HCT116 (cell line): ENCODE measurements at regions not wholly inside any gene's neighbourhood (a gene's known extent, or its start where the extent isn't known, plus 50 kb on each side); places are given as distances from the start of the nearest gene placed in this dataset.

Experiments used
- ATAC-seq: fragments of 200-7000 bp; cut with Tn5 transposase; 2 replicates; pipeline ENCODE4 v1.9.1; 2020; ENCODE audit warnings: mild to moderate bottlenecking, moderate library complexity
- BruUV-seq: library from RNA; stranded (reverse); fragments of 400-500 nt; replicated peaks from 2 replicates; lab custom pipeline; 2021; lab: Mats Ljungman, UMichigan
- CTCF ChIA-PET: fragments of 300-600 bp; sonication (Branson Sonifier 250); formaldehyde crosslinking; loops from one replicate; lab custom pipeline; 2021; ENCODE audit warnings: antibody characterized with exemption; lab: Charles Lee
- POLR2A ChIA-PET: fragments of 300-600, 350-600 bp; sonication (Branson Sonifier 250); formaldehyde crosslinking; loops from one replicate; lab custom pipeline; 2021; ENCODE audit warnings: antibody characterized with exemption; lab: Charles Lee
- RAD21 ChIA-PET, 2 experiments: fragments of 300-600 bp; sonication (Branson Sonifier 250); formaldehyde crosslinking; loops; one replicate each; lab custom pipeline; 2023; ENCODE audit warnings: low total read pairs in 2 of 2; ENCODE audit not compliant: uncharacterized antibody in 2 of 2, unreplicated experiment in 2 of 2, low non-redundant PET in 1 of 2; lab: Charles Lee
- DNase-seq: peaks from one replicate; pipeline ENCODE4 v3.0.0-alpha.2; 2010; ENCODE audit warnings: low read depth, low spot score
- H2AFZ ChIP-seq: fragments of 200-600 bp; shearing (Covaris generic), sonication (generic); 2 replicates; pipeline ENCODE4 v1.6.1; 2017; ENCODE audit warnings: low read depth, mixed run types, mixed read lengths, antibody characterized with exemption, low read length; ENCODE audit not compliant: poor library complexity, severe bottlenecking
- H3K27ac ChIP-seq: 2 replicates; pipeline ENCODE4 v1.5.1; 2012; ENCODE audit warnings: low read depth, low read length
- H3K27me3 ChIP-seq: fragments of 200-600 bp; sonication (generic); 2 replicates; pipeline ENCODE4 v1.6.1; 2016; ENCODE audit warnings: mixed run types, low read length, mixed read lengths; ENCODE audit not compliant: insufficient read depth
- H3K36me3 ChIP-seq, 2 experiments: fragments of 200-500 bp in 1 of 2; fragments of 200-600 bp in 1 of 2; sonication (Bioruptor generic) in 1 of 2; sonication (generic) in 1 of 2; 2 replicates each; pipeline versions ENCODE4 v1.5.1 to v1.6.1; 2014 to 2016; ENCODE audit warnings: low read length in 2 of 2, inconsistent platforms in 1 of 2, mixed read lengths in 1 of 2, mixed run types in 1 of 2; ENCODE audit not compliant: insufficient read depth in 2 of 2, control insufficient read depth in 1 of 2
- H3K4me1 ChIP-seq, 2 experiments: fragments of 200-600 bp in 1 of 2; sonication (generic) in 1 of 2; 2 replicates each; pipeline versions ENCODE4 v1.5.1 to v1.6.1; 2012 to 2017; ENCODE audit warnings: low read length in 2 of 2, inconsistent platforms in 1 of 2, mild to moderate bottlenecking in 1 of 2, mixed read lengths in 1 of 2, mixed run types in 1 of 2, moderate library complexity in 1 of 2; ENCODE audit not compliant: insufficient read depth in 2 of 2, control insufficient read depth in 1 of 2
- H3K4me2 ChIP-seq: fragments of 200-600 bp; sonication (generic); 2 replicates; pipeline ENCODE4 v1.6.1; 2017; ENCODE audit warnings: mixed run types, low read length, mixed read lengths
- H3K4me3 ChIP-seq, 2 experiments: fragments of 200-600 bp in 1 of 2; sonication (generic) in 1 of 2; replicated peaks in 1 of 2; 2 replicates each; pipeline ENCODE4 v1.5.1; 2011 to 2016; ENCODE audit warnings: low read length in 2 of 2, control low read depth in 1 of 2, low read depth in 1 of 2, mild to moderate bottlenecking in 1 of 2, mixed read lengths in 1 of 2, mixed run types in 1 of 2
- H3K79me2 ChIP-seq: fragments of 200-600 bp; sonication (generic); 2 replicates; pipeline ENCODE4 v1.6.1; 2017; ENCODE audit warnings: mild to moderate bottlenecking, mixed run types, low read length, moderate library complexity, mixed read lengths; ENCODE audit not compliant: insufficient read depth
- H3K9ac ChIP-seq: fragments of 200-600 bp; sonication (generic); 2 replicates; pipeline ENCODE4 v1.6.1; 2016; ENCODE audit warnings: low read length, mixed read lengths
- H3K9me2 ChIP-seq: fragments of 200-600 bp; sonication (generic), shearing (Covaris generic); 2 replicates; pipeline ENCODE4 v1.6.1; 2017; ENCODE audit warnings: mixed run types, mild to moderate bottlenecking, moderate library complexity; ENCODE audit not compliant: insufficient read depth
- H3K9me3 ChIP-seq, 2 experiments: fragments of 200-500 bp in 1 of 2; fragments of 200-600 bp in 1 of 2; sonication (Bioruptor generic) in 1 of 2; sonication (generic) in 1 of 2; 2 replicates each; pipeline ENCODE4 v1.6.1; 2014 to 2017; ENCODE audit warnings: low read length in 2 of 2, mixed read lengths in 2 of 2, inconsistent platforms in 1 of 2, low read depth in 1 of 2, mild to moderate bottlenecking in 1 of 2, mixed run types in 1 of 2, moderate library complexity in 1 of 2; ENCODE audit not compliant: control insufficient read depth in 1 of 2, insufficient read depth in 1 of 2
- H4K20me1 ChIP-seq: fragments of 200-600 bp; sonication (generic), shearing (Covaris generic); 2 replicates; pipeline ENCODE4 v1.6.1; 2017; ENCODE audit warnings: mixed run types, mild to moderate bottlenecking, moderate library complexity; ENCODE audit not compliant: insufficient read depth
- ATF3 ChIP-seq: IDR thresholded peaks from 2 replicates; pipeline ENCODE4 v1.6.1; 2012
- CEBPB ChIP-seq: IDR thresholded peaks from 2 replicates; pipeline ENCODE4 v1.6.1; 2012; ENCODE audit warnings: low read depth
- CTCF ChIP-seq, 3 experiments: fragments of 200-600 bp in 1 of 3; sonication (generic) in 1 of 3; IDR thresholded peaks in 2 of 3; conservative IDR thresholded peaks in 1 of 3; 2 replicates each; pipeline ENCODE4 v1.5.1; 2012 to 2017; ENCODE audit warnings: low read depth in 2 of 3, low read length in 2 of 3, antibody characterized with exemption in 1 of 3, borderline replicate concordance in 1 of 3, control low read depth in 1 of 3, mild to moderate bottlenecking in 1 of 3, mixed read lengths in 1 of 3, mixed run types in 1 of 3, moderate library complexity in 1 of 3; ENCODE audit not compliant: insufficient read depth in 1 of 3
- EGR1 ChIP-seq: IDR thresholded peaks from 2 replicates; pipeline ENCODE4 v1.6.1; 2012; ENCODE audit warnings: low read depth
- EZH2 ChIP-seq: fragments of 200-600 bp; sonication (generic); IDR thresholded peaks from 2 replicates; pipeline ENCODE4 v1.6.1; 2017; ENCODE audit warnings: antibody characterized with exemption, mixed run types
- EZH2phosphoT487 ChIP-seq: fragments of 200-600 bp; IDR thresholded peaks from 2 replicates; pipeline ENCODE4 v1.6.1; 2018; ENCODE audit warnings: antibody characterized with exemption, borderline replicate concordance
- FOSL1 ChIP-seq: IDR thresholded peaks from 2 replicates; pipeline ENCODE4 v1.6.1; 2012; ENCODE audit warnings: low read depth
- POLR2AphosphoS5 ChIP-seq: IDR thresholded peaks from 2 replicates; pipeline ENCODE4 v1.6.1; 2011; ENCODE audit warnings: mild to moderate bottlenecking, low read depth, low read length, moderate library complexity
- RAD21 ChIP-seq: IDR thresholded peaks from 2 replicates; pipeline ENCODE4 v1.6.1; 2012; ENCODE audit warnings: low read depth, mild to moderate bottlenecking
- REST ChIP-seq: IDR thresholded peaks from 2 replicates; pipeline ENCODE4 v1.6.1; 2012; ENCODE audit warnings: low read depth
- SIN3A ChIP-seq: IDR thresholded peaks from 2 replicates; pipeline ENCODE4 v1.6.1; 2012; ENCODE audit warnings: low read depth
- SRF ChIP-seq: IDR thresholded peaks from 2 replicates; pipeline ENCODE4 v1.6.1; 2012; ENCODE audit warnings: low read depth
- TCF7L2 ChIP-seq: IDR thresholded peaks from 2 replicates; pipeline ENCODE4 v1.7.0; 2011; ENCODE audit warnings: borderline replicate concordance, inconsistent platforms; ENCODE audit not compliant: insufficient read depth, insufficient read length; ENCODE audit errors: extremely low read depth
- intact Hi-C: fragments of 100-400 bp; cut with micrococcal nuclease; formaldehyde crosslinking; loops from 2 replicates; pipeline ENCODE4 v1.10.0; 2022

- TF ChIP-seq REST (no peak), SIN3A (no peak)
These were observed 1299.0 kb downstream of the CDH11 start (continued) for GRCh38 chr16:63822818-63823217.

GRCh38 chr16:63816276-63816675 is 1305.6 kb downstream of the CDH11 start:
- H3K27me3 ChIP-seq, result no peaks in the 10 kb centered on the region
- BruUV-seq, result no TSS peak
- no peaks in the 10 kb centered on the region for H4K20me1 ChIP-seq
- TF ChIP-seq SRF (no peak), FOSL1 (no peak), CTCF (IDR thresholded peaks at IDR 0.05 in 2 of 3, conservative IDR thresholded peaks at IDR 0.05 in 1 of 3; ENCODE audit: borderline replicate concordance in 1 of 3, insufficient read depth in 1 of 3, low read depth in 2 of 3, low read length in 2 of 3) (no peak), TCF7L2 (no peak), RAD21 (no peak), POLR2AphosphoS5 (no peak), ATF3 (no peak), EGR1 (no peak), CEBPB (no peak), EZH2phosphoT487 (no peak), EZH2 (no peak)
- peaks cover 15 to 19% of the 10 kb centered on the region in 2 experiments; a peak in 2 of 4 replicates for H3K9me3 ChIP-seq
- H3K9me2 ChIP-seq, result no peaks in the 10 kb centered on the region
- ChIA-PET CTCF (no interaction called here), POLR2A (no interaction called here), RAD21 (no interaction called here)
- H3K79me2 ChIP-seq, result no peaks in the 10 kb centered on the region
- no peak overlapping the region for H3K9ac ChIP-seq
- ATAC-seq (no peak), DNase-seq (no peak)
- H3K4me3 ChIP-seq, result no peak overlapping the region
- H3K4me1 ChIP-seq, result no peaks in the 10 kb centered on the region
- H3K36me3 ChIP-seq, result no peaks in the 10 kb centered on the region
- H2AFZ ChIP-seq, result no peak overlapping the region
- H3K27ac ChIP-seq, result no peak overlapping the region
- H3K4me2 ChIP-seq, result no peak overlapping the region
- intact Hi-C loops, result no loop called here
